ENCODE measurements at regions not wholly inside any gene's neighbourhood (a gene's known extent, or its start where the extent isn't known, plus 50 kb on each side); places are given as distances from the start of the nearest gene placed in this dataset.

- no peak for DNase-seq (ENCODE audit: low read depth)
- TF ChIP-seq, protein P1, sequence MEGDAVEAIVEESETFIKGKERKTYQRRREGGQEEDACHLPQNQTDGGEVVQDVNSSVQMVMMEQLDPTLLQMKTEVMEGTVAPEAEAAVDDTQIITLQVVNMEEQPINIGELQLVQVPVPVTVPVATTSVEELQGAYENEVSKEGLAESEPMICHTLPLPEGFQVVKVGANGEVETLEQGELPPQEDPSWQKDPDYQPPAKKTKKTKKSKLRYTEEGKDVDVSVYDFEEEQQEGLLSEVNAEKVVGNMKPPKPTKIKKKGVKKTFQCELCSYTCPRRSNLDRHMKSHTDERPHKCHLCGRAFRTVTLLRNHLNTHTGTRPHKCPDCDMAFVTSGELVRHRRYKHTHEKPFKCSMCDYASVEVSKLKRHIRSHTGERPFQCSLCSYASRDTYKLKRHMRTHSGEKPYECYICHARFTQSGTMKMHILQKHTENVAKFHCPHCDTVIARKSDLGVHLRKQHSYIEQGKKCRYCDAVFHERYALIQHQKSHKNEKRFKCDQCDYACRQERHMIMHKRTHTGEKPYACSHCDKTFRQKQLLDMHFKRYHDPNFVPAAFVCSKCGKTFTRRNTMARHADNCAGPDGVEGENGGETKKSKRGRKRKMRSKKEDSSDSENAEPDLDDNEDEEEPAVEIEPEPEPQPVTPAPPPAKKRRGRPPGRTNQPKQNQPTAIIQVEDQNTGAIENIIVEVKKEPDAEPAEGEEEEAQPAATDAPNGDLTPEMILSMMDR (conservative IDR thresholded peaks at IDR 0.05; ENCODE audit: control insufficient read depth, insufficient read depth, low read depth, low read length) = no peak
- no peak overlapping the region for H3K4me3 ChIP-seq (ENCODE audit: control insufficient read depth, low read depth, low read length)
Measured at GRCh38 chr1:82542141-82542540, 741.4 kb downstream of the ADGRL2 start.

GRCh38 chr1:82540006-82540405 is 739.3 kb downstream of the ADGRL2 start:
- TF ChIP-seq, protein P1 (conservative IDR thresholded peaks at IDR 0.05; ENCODE audit: control insufficient read depth, insufficient read depth, low read depth, low read length) = no peak
- H3K4me3 ChIP-seq (ENCODE audit: control insufficient read depth, low read depth, low read length) = no peak overlapping the region
- no peak for DNase-seq (ENCODE audit: low read depth)

GRCh38 chr1:82538876-82539275 is 738.1 kb downstream of the ADGRL2 start:
- TF ChIP-seq, protein P1 (conservative IDR thresholded peaks at IDR 0.05; ENCODE audit: control insufficient read depth, insufficient read depth, low read depth, low read length) = no peak
- peak; percentile 63 for DNase-seq (ENCODE audit: low read depth)
- no peak overlapping the region for H3K4me3 ChIP-seq (ENCODE audit: control insufficient read depth, low read depth, low read length)

DNA sequence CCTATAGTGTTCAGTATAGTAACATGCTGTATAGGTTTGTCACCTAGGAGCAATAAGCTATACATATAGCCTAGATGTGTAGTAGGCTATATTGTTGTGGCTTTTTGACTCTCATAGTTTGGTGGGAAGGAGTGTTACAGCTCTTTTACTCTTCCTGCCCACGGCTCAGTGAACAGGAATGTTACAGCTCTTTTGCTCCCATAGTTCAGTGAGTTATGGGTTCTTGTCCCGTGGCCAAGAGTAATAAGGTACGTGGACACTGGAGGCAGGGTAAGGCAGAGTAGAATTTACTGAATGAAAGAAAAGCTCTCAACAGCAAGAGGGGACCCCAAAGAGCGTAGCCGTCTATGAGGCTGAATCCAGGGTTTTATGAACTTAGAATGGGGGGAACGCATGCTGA is 734.3 kb downstream of the ADGRL2 start:
- no peak for DNase-seq (ENCODE audit: low read depth)
- no peak overlapping the region for H3K4me3 ChIP-seq (ENCODE audit: control insufficient read depth, low read depth, low read length)
- TF ChIP-seq, protein P1 (conservative IDR thresholded peaks at IDR 0.05; ENCODE audit: control insufficient read depth, insufficient read depth, low read depth, low read length) = no peak

DNA sequence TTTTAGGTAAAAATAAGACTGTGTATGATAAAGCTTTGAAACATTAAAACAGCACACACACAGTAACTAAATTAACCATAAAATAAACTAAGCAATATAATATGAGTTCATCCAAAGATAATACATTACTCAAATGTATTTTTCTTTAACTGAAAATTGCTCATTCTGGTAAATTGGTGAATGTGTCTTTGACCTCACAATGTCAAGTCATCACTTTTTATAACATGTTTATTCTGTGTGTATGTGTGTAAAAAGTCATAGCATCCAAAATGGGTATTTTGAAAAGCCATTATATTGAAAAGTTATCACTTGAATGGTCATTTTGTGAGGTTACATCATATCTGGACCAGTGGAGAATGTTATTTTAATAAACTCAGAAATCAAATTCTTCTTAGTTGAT is 724.6 kb downstream of the ADGRL2 start:
- no peak for DNase-seq (ENCODE audit: low read depth)
- TF ChIP-seq, protein P1 (conservative IDR thresholded peaks at IDR 0.05; ENCODE audit: control insufficient read depth, insufficient read depth, low read depth, low read length) = no peak

GRCh38 chr1:82520611-82521010 is 719.9 kb downstream of the ADGRL2 start:
- no peak overlapping the region for H3K4me3 ChIP-seq (ENCODE audit: control insufficient read depth, low read depth, low read length)
- DNase-seq (ENCODE audit: low read depth) = no peak
- TF ChIP-seq, protein P1 (conservative IDR thresholded peaks at IDR 0.05; ENCODE audit: control insufficient read depth, insufficient read depth, low read depth, low read length) = no peak

More for the DNA sequence above, 724.6 kb downstream of the ADGRL2 start:
- H3K4me3 ChIP-seq (ENCODE audit: control insufficient read depth, low read depth, low read length) = no peak overlapping the region

- peak; percentile 26 for DNase-seq (ENCODE audit: low read depth)
- TF ChIP-seq, protein P1 (conservative IDR thresholded peaks at IDR 0.05; ENCODE audit: control insufficient read depth, insufficient read depth, low read depth, low read length) = no peak
- no peak overlapping the region for H3K4me3 ChIP-seq (ENCODE audit: control insufficient read depth, low read depth, low read length)
Measured at GRCh38 chr1:82517586-82517985, 716.9 kb downstream of the ADGRL2 start.
